Naive B cell (primary cell): ENCODE measurements at regions not wholly inside any gene's neighbourhood (a gene's known extent, or its start where the extent isn't known, plus 50 kb on each side); places are given as distances from the start of the nearest gene placed in this dataset.

Source experiments
- ATAC-seq, 2 donors: fragments of 150-1000 bp; cut with Tn5 transposase; 2 replicates each; pipeline ENCODE4 v1.10.0; 2021; ENCODE audit warnings: low read depth in 2 of 2, mild to moderate bottlenecking in 2 of 2, moderate library complexity in 2 of 2
- DNase-seq: peaks from one replicate; pipeline ENCODE4 v3.0.0; 2022
- H3K27ac Mint-ChIP-seq, 6 donors: one replicate each; pipeline ENCODE4 v1.8.0; 2020 to 2022; ENCODE audit warnings: mild to moderate bottlenecking in 6 of 6, mixed read lengths in 6 of 6, moderate library complexity in 5 of 6, inconsistent platforms in 2 of 6
- H3K27me3 Mint-ChIP-seq, 3 donors: one replicate each; pipeline ENCODE4 v1.8.0; 2021 to 2022; ENCODE audit warnings: mixed read lengths in 3 of 3, mild to moderate bottlenecking in 1 of 3
- H3K36me3 Mint-ChIP-seq, 2 donors: one replicate each; pipeline ENCODE4 v1.8.0; 2020 to 2022; ENCODE audit warnings: mixed read lengths in 2 of 2, inconsistent platforms in 1 of 2, mild to moderate bottlenecking in 1 of 2
- H3K4me1 Mint-ChIP-seq, 3 donors: one replicate each; pipeline ENCODE4 v1.8.0; 2020 to 2022; ENCODE audit warnings: mixed read lengths in 3 of 3, inconsistent platforms in 1 of 3, mild to moderate bottlenecking in 1 of 3, moderate library complexity in 1 of 3
- H3K4me3 Mint-ChIP-seq, 8 donors: one replicate each; pipeline ENCODE4 v1.8.0; 2020 to 2022; ENCODE audit warnings: mild to moderate bottlenecking in 8 of 8, mixed read lengths in 8 of 8, moderate library complexity in 8 of 8, inconsistent platforms in 2 of 8
- H3K9me3 Mint-ChIP-seq, 7 donors: one replicate each; pipeline ENCODE4 v1.8.0; 2020 to 2022; ENCODE audit warnings: mixed read lengths in 7 of 7, mild to moderate bottlenecking in 5 of 7, inconsistent platforms in 2 of 7, moderate library complexity in 1 of 7

DNA sequence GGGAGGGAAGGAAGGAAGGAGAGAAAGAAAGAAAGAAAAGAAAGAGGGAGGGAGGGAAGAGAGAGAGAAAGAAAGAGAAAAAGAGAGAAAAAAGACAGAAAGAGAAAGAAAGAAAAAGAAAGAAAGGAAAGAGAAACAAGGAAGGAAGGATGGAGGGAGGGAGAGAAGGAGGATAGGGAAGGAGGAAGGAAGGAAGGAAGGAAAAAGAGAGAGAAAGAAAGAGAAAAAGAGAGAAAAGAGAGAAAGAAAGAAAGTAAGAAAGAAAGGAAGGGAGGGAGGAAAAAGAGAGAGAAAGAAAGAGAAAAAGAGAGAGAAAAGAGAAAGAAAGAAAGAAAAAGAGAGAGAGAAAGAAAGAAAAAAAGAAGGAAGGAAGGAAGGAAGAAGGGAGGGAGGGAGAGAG lies 105.8 kb upstream of the RBPJ start:
- Mint-ChIP-seq H3K4me3 (no peak overlapping the region), H3K27ac (no peak overlapping the region), H3K4me1 (peaks cover 2 to 27% (median 7%) of the 10 kb centered on the region in 3 donors), H3K27me3 (peaks cover 14 to 36% (median 33%) of the 10 kb centered on the region in 3 donors), H3K9me3 (peaks cover 0 to 2% (median 0%) of the 10 kb centered on the region in 7 donors), H3K36me3 (peaks cover 0 to 10% of the 10 kb centered on the region in 2 donors)
- ATAC-seq = no peak
- DNase-seq = no peak

DNA sequence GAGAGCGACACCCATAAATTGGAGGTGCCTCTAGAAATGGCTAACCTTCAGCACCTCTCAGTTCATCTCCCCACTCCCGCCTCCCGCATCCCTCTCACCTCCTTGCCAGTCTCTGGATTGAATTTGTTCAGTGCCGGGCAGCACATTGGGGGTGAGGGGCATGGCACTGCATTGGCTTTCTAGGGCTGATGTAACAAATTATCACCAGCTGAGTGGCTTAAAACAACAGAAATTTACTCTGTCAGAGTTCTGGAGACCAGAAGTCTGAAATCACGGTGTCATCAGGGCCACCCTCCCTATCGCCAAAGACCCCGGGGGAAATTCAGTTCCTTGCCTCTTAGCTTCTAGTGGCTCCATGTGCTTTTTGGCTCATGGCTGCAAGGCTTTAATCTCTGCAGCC lies 105.1 kb upstream of the RBPJ start:
- H3K9me3 Mint-ChIP-seq = peaks cover 0 to 2% (median 0%) of the 10 kb centered on the region in 7 donors
- H3K36me3 Mint-ChIP-seq = peaks cover 0 to 7% of the 10 kb centered on the region in 2 donors
- H3K27me3 Mint-ChIP-seq = peaks cover 12 to 29% (median 26%) of the 10 kb centered on the region in 3 donors
- H3K27ac Mint-ChIP-seq = no peak overlapping the region
- DNase-seq (no peak), ATAC-seq (no peak)
- peaks cover 2 to 27% (median 7%) of the 10 kb centered on the region in 3 donors for H3K4me1 Mint-ChIP-seq
- no peak overlapping the region for H3K4me3 Mint-ChIP-seq

DNA sequence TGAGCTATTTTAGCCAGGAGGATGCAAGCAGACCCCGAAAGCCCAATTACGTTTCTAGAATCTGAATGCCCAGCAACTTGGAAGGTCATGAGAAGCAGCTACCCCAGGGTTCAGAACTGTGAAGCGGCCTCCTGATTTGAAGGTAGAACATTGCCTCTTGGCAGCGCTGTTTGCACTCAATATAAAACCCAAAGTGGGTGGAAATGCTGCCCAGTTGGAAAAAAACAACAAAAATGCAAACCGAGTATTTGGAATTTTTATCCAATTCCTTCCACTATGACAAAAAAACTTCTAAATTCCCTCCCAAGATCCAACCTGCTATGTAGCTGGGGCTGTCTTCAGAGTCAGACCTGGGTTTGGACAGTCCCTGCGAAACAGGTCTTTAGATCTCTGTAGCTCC lies 103.3 kb upstream of the RBPJ start:
- peaks cover 4 to 31% (median 29%) of the 10 kb centered on the region in 3 donors for H3K27me3 Mint-ChIP-seq
- DNase-seq (no peak), ATAC-seq (no peak)
- peaks cover 2 to 27% (median 7%) of the 10 kb centered on the region in 3 donors for H3K4me1 Mint-ChIP-seq
- H3K9me3 Mint-ChIP-seq = peaks cover 0 to 5% (median 0%) of the 10 kb centered on the region in 7 donors
- peak overlapping the region in 1 of 6 donors; percentile 4 for H3K27ac Mint-ChIP-seq
- H3K4me3 Mint-ChIP-seq = no peak overlapping the region
- H3K36me3 Mint-ChIP-seq = peaks cover 0 to 7% of the 10 kb centered on the region in 2 donors

DNA sequence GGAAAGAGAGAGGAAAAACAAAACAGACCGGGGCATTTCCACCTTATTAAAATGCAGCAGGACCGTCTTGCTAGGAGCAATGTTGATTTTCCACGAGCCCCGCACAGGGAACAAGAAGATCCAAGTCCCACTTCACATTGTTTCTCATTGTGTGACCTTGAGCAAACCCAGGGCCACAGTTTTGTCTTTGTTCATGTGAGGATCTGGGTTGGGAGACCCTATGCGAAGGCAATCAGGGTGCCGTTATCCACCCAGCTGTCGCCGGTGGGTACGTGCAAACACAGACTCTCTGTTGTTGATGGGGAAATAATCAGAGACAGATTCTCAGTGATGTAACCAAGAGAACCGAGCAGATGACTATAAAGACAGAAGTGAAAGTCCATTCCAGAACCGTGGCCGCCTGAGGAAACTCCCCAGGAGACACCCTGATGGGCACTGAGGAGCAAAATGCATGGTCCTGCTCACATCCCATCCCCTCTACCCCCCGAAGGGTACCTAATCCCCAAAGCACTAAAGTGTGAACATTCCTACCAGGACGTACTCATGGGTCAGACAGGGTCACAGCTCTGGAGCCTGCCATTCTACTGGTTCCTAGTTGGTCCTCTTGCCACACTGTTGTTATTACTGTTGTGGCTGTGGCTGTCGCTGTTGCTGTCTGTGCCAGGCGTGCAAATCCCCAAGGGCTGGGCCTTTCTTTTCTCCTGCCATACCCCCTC lies 102.7 kb upstream of the RBPJ start:
- peak overlapping the region in 1 of 6 donors; percentile 71 for H3K27ac Mint-ChIP-seq
- no peak overlapping the region for H3K4me3 Mint-ChIP-seq
- H3K36me3 Mint-ChIP-seq = peaks cover 0 to 7% of the 10 kb centered on the region in 2 donors
- H3K4me1 Mint-ChIP-seq = peaks cover 2 to 27% (median 7%) of the 10 kb centered on the region in 3 donors
- peaks cover 0 to 5% (median 0%) of the 10 kb centered on the region in 7 donors for H3K9me3 Mint-ChIP-seq
- DNase-seq (no peak), ATAC-seq (peak; percentile 28 to 86)
- peaks cover 4 to 30% (median 27%) of the 10 kb centered on the region in 3 donors for H3K27me3 Mint-ChIP-seq

DNA sequence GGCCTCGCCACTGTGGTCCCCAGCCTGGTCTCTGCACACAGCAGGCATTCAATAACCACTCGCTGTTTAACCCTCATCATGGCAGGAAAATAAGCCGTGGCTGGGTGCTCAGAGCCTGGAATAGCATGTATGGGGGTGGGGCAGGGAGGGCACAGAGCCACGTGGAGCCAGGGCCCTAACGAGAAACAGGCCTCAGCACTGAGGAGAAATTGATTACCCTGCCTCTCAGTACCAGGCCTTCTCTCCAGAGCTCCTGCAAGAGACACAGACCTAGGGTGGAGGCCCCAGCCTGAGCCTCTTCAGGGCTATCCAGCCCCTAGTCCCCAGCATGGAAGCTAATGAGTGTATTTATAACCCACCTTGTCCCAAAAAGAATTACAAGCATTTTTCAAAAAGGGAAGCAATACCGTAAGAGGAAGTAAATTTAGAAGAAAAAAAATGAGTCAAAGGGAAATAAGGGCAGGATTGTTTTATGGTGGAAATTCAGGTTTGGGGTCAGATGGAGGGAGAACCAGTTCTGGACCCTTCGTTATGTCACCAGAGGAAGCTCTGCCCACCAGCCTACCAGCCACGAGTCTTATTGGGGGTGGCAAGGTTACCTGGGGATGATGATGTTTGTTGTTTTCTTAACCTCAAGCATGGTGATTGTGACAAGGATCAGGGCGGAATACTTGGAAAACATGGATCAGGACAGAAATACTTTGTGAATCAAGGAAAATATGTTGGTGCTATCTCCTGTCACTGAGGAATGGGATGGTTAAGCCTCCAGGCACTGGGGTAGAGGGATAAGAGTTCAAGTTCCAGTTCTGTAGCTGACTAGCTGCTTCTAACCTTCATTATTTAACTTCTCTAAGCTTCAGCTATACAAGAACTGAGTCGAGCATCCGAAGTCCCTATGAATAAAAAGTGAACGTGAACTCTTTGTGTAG lies 101.9 kb upstream of the RBPJ start:
- DNase-seq = no peak

DNA sequence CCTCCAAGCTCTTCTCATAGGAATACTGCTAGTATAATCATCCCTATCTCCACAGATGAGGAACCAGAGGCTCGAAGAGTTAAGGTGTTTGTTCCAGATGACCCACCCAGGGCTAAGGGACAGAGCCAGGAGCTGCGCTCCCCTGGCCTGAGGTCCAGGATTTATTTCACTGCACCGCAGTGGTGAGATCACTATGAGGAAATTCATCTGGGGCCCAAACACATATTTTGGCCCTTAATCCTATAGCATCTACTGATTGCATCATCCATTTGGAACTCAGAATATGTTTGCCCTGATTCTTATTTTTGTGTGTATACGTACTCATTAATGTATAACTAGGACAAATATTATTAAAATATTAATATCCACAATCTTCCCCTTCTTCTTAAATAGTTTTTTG lies 100.1 kb upstream of the RBPJ start:
- Mint-ChIP-seq H3K4me3 (no peak overlapping the region), H3K27ac (no peak overlapping the region), H3K4me1 (peaks cover 0 to 20% (median 2%) of the 10 kb centered on the region in 3 donors), H3K27me3 (peaks cover 8 to 12% (median 9%) of the 10 kb centered on the region in 3 donors), H3K9me3 (peaks cover 0 to 5% (median 0%) of the 10 kb centered on the region in 7 donors), H3K36me3 (no peaks in the 10 kb centered on the region)
- DNase-seq (no peak), ATAC-seq (no peak)

More for the DNA sequence above, 101.9 kb upstream of the RBPJ start:
- ATAC-seq = peak in 1 of 2 donors; percentile 15
- H3K4me3 Mint-ChIP-seq = no peak overlapping the region
- H3K4me1 Mint-ChIP-seq = peaks cover 1 to 23% (median 2%) of the 10 kb centered on the region in 3 donors
- no peaks in the 10 kb centered on the region for H3K36me3 Mint-ChIP-seq
- H3K27ac Mint-ChIP-seq = peak overlapping the region in 1 of 6 donors; percentile 71
- H3K9me3 Mint-ChIP-seq = peaks cover 0 to 5% (median 0%) of the 10 kb centered on the region in 7 donors
- H3K27me3 Mint-ChIP-seq = peaks cover 9 to 21% (median 19%) of the 10 kb centered on the region in 3 donors

DNA sequence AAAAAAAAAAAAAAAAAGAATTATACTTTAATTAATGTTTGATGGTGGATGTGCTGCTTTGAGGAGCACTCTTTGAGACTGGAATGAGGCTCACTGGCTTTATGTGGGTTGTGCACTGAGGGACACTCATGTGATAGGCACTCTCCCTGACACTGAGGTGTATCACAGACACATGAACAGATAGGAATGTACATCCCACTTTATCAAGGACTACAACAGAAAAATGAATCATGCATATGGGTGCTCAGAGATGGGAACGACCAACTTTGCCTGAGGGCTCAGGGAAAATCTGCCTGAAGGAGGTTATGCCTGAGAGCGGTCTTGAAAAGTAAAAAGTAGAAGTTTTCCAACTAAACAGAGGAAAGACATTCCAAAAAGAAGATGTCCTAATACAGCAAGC lies 97.7 kb upstream of the RBPJ start:
- DNase-seq (no peak), ATAC-seq (no peak)
- H3K27me3 Mint-ChIP-seq = peaks cover 6 to 9% (median 8%) of the 10 kb centered on the region in 3 donors
- H3K9me3 Mint-ChIP-seq = peaks cover 0 to 5% (median 0%) of the 10 kb centered on the region in 7 donors
- H3K4me1 Mint-ChIP-seq = peaks cover 0 to 10% (median 0%) of the 10 kb centered on the region in 3 donors
- no peak overlapping the region for H3K4me3 Mint-ChIP-seq
- H3K36me3 Mint-ChIP-seq = no peaks in the 10 kb centered on the region
- peak overlapping the region in 1 of 6 donors; percentile 0 for H3K27ac Mint-ChIP-seq

DNA sequence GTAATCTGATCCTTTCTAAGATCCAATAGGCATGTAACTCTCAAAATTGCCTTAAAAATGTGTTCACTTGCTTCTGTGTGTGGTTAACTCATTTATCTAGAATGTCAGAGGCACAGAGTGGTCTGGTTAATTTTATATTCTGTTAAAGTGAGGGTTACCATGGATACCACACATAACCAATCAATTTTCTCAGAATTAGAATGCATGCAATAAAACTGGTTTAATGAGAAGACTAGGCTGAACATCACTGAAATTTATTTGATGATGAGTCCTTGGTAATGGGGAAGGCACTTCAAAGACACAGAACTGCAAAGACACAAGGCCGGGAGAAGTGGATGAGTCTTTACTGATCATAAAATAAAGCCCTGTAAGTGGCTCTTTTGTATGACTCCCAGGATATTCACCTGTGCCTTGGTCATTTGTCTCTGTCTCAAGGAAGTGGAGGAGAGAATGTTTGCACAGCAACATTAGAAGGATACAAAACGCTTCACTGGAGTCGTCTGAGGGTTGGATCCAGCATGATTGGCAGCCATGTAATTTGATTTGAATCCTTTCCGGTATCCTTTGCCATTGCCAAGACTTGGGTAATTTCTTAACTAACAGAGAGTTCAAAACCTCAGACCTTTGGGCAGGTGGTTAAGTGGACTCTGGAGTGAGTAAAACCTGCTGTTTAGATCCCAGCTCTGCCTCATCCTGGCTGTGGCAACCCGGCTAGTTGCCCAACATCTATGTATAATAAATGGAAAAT lies 94.0 kb upstream of the RBPJ start:
- ATAC-seq (no peak), DNase-seq (no peak)
- H3K36me3 Mint-ChIP-seq = no peaks in the 10 kb centered on the region
- H3K9me3 Mint-ChIP-seq = peaks cover 0 to 2% (median 0%) of the 10 kb centered on the region in 7 donors
- no peak overlapping the region for H3K27ac Mint-ChIP-seq
- peaks cover 0 to 9% (median 5%) of the 10 kb centered on the region in 3 donors for H3K27me3 Mint-ChIP-seq
- H3K4me3 Mint-ChIP-seq = no peak overlapping the region
- H3K4me1 Mint-ChIP-seq = no peaks in the 10 kb centered on the region

DNA sequence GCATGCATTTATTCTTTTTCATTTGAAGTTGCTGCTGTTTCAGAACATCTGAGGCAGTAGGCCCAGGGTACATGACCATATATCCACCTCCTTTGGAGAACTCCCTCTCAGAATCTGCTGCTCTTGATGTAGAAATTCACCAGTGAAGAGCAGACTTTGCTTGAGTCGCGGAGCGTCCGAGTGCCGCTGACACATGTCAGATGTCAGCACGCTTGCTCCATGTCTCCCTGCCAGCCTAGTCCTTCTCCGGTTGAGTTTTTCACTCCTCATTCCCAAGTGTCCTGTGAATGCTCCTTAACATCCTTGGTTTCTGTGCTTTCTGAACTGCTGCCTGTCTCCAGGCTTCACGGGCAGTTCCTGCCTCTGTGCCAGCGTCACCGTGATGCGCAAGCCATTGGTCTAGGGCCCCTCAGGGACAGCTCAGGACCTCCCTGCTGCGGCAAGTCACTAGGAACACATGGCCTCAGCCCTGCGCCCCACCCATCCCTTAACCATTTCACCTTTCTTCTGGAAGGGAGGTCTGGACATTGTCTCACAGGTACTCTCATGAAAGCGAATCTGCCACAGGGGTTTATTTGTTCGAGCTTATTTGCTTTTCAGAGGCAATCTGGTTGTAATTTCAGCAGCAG lies 93.1 kb upstream of the RBPJ start:
- H3K9me3 Mint-ChIP-seq = peaks cover 0 to 2% (median 0%) of the 10 kb centered on the region in 7 donors
- DNase-seq = no peak
- H3K4me3 Mint-ChIP-seq = no peak overlapping the region
- H3K4me1 Mint-ChIP-seq = no peaks in the 10 kb centered on the region
- ATAC-seq = no peak
- H3K36me3 Mint-ChIP-seq = no peaks in the 10 kb centered on the region
- no peak overlapping the region for H3K27ac Mint-ChIP-seq
- peaks cover 6 to 9% (median 8%) of the 10 kb centered on the region in 3 donors for H3K27me3 Mint-ChIP-seq

DNA sequence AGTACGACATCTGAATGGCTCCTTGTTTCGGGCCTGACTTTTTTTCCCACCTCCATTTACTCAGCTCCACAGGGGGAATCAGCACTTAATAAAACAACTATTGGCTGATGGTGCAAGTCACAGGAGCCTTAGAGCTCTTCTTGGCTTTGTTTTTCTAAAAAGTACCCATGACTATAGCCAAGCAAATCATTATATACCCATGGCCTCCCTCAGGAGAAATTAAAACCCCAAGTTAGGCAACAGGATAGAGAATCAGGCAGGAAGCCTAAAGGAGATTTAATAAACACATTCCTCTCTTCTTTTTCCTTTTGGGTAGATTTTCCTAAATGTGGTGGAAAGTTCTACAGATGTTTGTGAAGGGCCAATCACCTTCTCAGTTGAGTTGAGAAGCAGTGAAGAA lies 91.9 kb upstream of the RBPJ start:
- Mint-ChIP-seq H3K36me3 (no peaks in the 10 kb centered on the region), H3K9me3 (no peaks in the 10 kb centered on the region), H3K27ac (peak overlapping the region in 1 of 6 donors; percentile 22), H3K4me3 (no peak overlapping the region), H3K27me3 (peaks cover 9 to 11% (median 10%) of the 10 kb centered on the region in 3 donors), H3K4me1 (no peaks in the 10 kb centered on the region)
- no peak for ATAC-seq
- no peak for DNase-seq

DNA sequence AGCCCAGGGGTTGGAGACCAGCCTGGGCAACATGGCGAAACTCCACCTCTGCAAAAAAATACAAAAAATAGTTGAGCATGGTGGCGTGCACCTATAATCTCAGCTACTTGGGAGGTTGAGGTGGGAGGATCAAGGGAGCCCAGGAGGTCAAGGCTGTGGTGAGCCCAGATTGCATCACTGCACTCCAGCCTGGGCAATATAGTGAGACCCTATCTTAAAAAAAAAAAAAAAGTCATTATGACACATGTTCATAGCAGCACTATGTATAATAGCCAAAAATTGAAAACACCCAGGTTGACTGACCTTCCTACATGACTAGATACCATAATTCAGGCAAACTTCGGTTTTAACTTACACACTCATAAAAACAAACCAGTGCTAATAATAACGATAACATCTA lies 90.8 kb upstream of the RBPJ start:
- H3K4me1 Mint-ChIP-seq = no peaks in the 10 kb centered on the region
- peaks cover 9 to 11% (median 10%) of the 10 kb centered on the region in 3 donors for H3K27me3 Mint-ChIP-seq
- DNase-seq (no peak), ATAC-seq (no peak)
- no peak overlapping the region for H3K27ac Mint-ChIP-seq
- no peak overlapping the region for H3K4me3 Mint-ChIP-seq
- H3K9me3 Mint-ChIP-seq = no peaks in the 10 kb centered on the region
- H3K36me3 Mint-ChIP-seq = no peaks in the 10 kb centered on the region

DNA sequence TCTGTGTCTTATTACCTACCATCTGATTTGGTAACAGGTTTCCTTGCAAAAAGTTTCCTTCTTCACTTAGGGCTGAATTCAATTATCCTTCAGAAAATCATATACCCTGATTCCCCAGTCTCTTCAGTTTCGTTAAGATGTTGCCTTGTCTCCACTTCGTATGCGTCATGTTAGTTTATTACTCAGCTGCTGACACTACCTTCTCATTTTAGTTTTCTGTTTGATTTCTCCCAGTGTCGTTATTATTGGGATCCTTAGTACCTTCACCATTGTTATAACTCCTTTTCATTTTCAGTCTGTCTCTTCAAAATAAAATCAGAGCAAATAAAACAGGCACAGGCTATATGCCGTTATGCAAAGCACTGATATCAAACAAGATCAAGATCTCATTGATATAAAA lies 87.5 kb upstream of the RBPJ start:
- no peak for DNase-seq
- Mint-ChIP-seq H3K4me1 (no peaks in the 10 kb centered on the region), H3K27ac (peak overlapping the region in 1 of 6 donors; percentile 47), H3K27me3 (peaks cover 14 to 30% (median 14%) of the 10 kb centered on the region in 3 donors), H3K36me3 (no peaks in the 10 kb centered on the region), H3K9me3 (no peaks in the 10 kb centered on the region), H3K4me3 (no peak overlapping the region)
- ATAC-seq = no peak
